HG03354 (cell line): ENCODE measurements at regions not wholly inside any gene's neighbourhood (a gene's known extent, or its start where the extent isn't known, plus 50 kb on each side); places are given as distances from the start of the nearest gene placed in this dataset.

Experiments used
- ATAC-seq: cut with Tn5 transposase; IDR thresholded peaks from one replicate; pipeline ENCODE4 v1.9.1; 2021; ENCODE audit warnings: mild to moderate bottlenecking; ENCODE audit not compliant: unreplicated experiment, poor library complexity, severe bottlenecking

DNA sequence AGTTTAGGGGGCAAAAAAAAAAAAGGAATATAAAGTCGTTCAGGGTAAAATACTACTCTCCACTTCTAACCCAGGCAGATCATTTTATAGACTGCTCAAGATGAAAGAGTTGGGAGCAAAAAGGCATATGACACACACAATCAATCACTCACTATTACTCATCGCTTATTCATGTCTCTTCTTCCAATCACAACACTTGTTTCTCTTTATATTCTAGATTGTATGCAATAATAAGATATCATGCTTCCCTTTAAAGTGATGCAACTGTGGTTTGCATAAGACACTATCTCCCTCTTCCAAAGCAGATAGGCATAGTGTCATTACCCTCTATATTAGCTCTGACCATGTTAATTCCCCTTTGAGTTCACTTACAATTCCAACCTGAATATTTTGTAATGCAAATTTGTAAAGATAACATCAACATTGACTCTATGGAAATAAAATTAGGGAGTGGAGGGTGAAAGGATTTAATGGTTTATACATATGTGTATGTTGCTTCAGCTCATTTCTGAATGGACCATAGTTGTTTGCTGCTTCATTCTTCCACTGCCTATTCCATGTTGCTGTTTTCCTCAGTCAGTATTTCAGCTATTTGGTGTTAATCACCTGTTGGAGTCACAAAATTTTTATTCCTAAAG, 154.9 kb upstream of the EPHA5 start:
- no peak for ATAC-seq

DNA sequence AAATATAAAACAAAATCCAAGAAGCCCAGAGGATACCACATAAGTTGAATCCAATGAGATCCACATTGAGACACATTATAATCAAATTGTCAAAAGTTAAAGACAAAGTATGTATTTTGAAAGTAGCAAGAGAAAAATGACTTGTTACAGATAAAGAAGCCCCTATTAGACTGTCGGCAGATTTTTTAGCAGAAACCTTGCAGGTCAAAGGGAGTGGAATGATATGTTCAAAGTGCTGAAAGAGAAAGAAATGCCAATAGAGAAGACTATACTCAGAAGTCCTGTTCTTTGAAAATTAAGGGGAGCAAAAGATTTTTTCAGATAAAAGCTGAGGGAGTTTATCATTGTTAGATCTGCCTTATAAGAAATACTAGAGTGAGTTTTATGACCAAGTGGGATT, 148.9 kb upstream of the EPHA5 start:
- ATAC-seq, result no peak

DNA sequence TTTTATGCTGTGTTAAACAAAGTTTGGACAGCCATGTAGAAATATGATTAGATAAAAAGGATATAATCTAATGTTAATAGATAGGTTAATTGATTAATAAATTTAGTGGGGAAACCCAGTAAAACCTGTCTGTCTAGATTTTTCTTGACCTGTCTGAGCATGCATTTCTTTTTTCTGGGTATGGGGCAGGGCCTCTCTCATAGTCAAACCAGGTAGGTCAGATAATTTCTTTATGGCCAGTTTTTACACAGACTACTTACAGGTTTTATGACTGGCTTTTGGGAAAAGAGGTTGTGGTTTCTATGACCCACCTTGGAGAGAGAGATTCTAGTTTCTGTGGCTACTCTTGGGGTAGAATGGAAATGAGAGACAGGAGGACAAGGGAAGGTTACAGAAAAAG, 135.6 kb upstream of the EPHA5 start:
- ATAC-seq, result no peak

DNA sequence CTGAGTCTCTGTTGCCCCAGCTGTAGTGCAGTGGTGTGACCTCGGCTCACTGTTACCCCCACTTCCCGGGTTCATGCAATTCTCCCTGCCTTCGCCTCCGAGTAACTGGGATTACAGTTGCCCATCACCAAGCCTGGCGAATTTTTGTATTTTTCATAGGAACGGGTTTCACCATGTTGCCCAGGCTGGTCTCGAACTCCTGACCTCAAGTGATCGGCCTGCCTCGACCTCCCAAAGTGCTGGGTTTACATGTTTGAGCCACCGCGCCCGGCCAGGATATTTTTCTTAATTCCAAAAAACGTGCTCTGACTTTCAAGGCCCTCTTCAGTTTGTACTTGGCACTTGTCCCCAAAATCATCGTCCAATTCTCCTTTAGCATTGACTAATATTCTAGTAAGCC, 129.2 kb upstream of the EPHA5 start:
- no peak for ATAC-seq

DNA sequence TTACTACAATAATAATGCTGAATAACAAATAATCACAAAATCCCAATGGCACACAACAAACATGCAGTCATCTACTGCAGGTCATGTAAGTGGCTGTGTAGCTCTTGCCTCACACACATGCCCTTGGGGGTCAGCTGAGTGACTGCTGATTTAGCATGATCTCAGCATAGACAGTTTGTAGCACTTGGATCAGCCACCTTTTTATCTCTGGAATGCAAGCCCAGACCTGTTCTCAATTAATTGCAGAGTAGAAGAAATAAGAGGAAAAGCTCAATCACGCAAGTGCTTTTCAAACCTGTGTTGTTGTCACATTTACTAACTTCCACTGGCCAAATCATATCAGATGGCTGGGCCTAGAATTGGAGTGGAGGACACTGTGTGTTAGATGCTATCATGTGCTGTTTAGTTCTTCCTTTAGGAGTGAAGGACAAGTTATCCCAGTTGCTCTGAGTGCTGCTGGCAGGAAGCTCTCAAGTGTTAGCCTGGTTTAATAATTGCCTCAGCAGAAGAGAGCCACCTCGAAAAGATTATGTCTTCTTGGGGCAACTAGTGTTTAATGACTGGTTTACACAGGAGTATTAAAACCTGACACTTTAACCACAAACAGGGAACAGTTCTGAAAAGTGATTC, 128.3 kb upstream of the EPHA5 start:
- ATAC-seq, result no peak

DNA sequence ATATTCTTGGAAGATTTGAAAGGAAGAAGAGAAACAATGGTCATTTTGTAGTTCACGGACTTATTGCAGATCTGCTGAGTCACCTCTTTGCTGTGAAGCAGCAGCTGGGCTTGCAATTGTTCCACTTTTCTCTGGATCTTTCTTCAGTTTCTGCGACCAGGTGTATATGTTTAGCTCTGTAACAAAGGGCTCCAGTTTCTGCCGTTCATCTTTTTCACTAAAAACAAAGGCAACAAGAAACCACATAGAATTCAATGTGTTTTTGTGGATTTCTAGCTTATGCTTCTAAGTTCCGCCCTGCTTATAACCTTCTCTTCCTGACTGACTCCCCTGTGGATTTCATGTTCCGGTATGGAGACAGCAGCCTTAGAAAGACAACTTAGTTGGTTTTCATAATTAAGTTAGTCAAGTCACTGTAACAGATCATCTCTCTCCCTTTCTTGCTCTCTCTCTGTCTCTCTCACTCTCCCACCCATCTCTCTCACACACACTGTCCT, 121.6 kb upstream of the EPHA5 start:
- no peak for ATAC-seq

DNA sequence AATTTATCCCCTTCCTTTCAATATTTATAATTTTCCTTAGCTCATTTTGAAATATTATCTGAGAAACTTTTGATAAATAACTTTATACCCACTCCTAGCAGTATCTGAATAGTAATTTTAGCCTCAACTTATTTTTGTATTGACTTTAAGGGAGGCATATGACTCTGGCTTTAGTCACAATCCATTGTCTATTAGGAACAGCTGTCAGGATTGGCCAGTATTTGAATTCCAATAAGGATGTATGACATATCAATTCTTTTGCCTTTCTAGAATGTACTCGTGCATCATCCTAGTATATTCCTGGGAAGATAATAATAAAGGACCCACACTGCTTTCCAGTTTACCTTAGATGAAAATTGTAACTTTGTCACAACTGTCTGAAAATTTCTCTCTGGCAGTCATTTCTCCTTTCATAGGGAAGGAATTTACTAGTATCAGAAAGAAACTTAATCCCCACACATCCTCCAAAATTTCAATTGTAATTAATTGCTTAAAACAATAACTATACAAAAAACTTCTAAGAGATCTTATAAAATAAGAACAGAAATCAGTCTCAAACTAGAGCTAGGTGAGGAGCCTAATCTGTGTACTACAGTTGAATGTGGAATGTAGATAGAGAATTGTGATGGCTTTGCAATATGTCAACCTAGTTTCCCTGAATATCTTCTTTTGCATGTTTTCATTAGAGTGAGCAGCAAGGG, 121.0 kb upstream of the EPHA5 start:
- ATAC-seq, result no peak

DNA sequence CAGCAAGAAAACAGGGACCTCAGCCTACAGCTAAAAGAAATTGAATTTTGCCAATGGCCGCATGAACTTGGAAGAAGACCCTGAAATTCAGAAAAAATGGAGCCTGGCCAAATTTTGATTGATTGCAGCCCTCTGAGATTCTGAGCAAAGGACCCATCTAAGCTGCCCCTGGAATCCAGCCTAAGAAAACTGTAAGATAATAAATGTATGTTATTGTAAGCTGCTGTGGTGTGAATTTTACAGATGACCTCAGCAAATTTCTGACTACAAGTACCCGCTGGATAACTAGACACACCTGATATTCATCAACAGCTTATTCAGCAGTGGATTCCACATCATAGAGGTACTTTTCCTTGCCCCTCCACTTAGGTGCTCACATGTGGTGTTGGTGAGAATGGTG, 119.5 kb upstream of the EPHA5 start:
- ATAC-seq, result no peak

DNA sequence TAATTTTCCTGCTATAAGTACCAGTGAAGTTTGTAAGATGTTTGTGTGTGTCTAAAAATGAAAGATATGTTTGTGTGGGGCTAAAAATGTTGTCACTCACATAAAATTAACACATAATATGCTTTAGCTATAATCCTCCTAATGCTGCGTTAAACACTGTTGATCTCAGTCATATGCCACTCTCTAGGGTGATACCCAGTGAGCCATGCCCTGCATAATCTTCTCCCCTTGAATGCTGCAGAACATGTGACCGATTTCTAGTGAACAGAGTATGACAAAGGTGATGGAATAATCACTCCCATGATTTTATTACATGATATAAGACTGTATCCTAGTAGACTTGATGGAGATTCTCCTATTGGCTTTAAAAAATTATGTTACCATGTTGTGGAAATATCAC, 119.1 kb upstream of the EPHA5 start:
- no peak for ATAC-seq

DNA sequence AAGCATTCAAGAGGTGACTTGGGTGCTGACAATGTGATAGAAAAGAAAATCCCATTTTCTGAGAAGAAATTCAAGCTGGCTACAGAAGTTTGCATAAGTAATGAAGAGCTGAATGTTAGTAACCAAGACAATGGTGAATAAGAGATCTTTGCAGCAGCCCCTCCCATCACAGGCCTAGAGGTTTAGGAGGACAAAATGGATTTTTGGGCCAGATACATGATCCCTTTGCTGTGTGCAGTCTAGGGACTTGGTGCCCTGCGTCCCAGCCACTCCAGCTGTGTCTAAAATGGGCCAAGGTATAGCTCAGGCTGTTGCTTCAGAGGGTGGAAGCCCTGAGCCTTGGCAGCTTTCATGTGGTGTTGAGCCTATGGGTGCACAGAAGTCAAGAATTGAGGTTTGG, 107.0 kb upstream of the EPHA5 start:
- no peak for ATAC-seq

DNA sequence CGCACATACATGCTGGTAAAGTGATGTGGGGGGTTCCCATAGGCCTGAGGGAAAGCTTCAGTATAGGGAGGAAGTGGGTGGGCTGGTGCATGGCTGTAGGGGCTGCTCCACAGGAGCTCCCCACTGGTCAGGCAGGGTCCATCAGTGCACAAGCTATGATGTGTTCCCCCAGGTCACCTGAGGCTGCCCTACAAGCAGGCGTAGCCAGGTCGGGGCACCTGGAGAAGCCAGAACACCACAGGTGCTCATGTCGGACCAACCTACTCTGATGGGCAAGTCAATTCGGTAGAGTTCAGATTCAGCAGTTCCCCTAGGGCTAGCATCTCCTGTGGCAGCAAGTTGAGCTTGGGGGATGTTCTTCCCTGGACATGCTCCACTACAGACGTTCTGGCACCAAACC, 103.3 kb upstream of the EPHA5 start:
- no peak for ATAC-seq

DNA sequence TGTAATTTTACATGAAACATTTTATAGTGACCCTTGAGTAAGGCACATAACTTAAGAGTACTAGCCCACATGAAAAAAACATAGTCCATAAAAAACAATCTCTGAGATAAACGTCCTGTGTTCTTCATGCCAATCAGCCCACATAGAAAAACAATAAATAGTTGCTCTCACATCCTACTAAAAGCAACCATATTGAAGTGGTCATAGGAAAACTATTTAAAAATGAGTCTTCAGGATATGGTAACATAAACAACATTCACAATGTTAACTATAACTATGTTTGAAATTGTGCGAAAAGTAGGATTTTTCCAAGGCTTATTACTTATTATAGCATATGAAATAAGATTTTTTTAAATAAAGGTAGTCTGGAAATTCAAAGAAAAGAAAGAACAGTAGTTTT, 77.1 kb upstream of the EPHA5 start:
- no peak for ATAC-seq

DNA sequence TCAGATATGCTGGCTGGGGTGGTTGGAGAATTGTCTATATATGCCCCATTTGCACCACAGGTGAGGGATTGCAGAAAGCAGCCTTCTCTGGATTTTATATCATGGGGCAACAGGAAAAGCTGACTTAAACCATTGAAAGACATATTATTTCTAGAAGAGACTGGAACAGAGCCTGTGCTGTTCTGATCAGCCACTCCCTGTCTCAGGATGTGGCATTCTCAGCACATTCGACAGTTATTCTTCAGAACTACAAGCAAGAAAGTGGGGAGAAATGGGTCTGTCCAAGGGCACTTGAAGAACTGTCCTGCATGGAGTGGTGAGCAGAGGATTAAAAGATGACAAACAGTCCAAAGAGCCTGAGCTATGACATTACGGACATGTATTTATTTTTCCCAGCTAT, 67.8 kb upstream of the EPHA5 start:
- no peak for ATAC-seq

DNA sequence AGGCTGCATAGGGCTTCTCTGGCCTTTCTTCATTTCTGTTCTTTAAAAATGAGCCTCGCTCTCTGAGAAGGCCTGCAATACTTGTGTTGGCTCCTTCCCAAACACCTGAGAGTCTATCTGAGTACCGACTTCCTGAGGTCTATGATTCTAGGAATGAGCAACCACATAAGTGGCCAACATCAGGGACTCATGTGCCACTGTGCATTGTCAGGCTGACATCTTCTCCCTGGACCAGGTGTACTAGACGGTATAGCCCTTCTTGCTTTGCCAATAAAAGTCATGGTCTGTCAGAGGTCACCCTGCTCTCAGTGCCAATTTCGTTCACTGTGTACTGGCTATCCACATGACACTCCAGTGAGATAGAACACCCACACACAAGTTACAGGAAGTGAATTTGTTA, 67.4 kb upstream of the EPHA5 start:
- no peak for ATAC-seq

DNA sequence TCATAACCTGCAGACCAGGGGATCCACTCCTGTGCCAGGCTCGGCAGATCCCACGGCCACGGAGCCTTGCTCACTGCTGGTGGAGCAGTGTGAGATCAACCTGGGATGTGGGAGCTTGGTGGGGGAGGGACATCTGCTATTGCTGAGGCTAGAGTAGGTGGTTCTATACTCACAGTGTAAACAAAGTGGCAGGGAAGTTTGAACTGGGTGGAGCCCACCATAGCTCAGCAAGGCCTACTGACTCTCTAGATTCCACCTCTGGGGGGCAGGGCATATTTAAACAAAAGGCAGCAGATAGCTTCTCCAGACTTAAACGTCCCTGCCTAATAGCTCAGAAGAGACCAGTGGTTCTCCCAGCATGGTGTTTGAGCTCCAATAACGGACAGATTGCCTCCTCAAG, 54.7 kb upstream of the EPHA5 start:
- no peak for ATAC-seq
